ENCODE measurements at regions not wholly inside any gene's neighbourhood (a gene's known extent, or its start where the extent isn't known, plus 50 kb on each side); places are given as distances from the start of the nearest gene placed in this dataset.

GRCh38 chr6:102501615-102502014 is 1108.1 kb downstream of the GRIK2 start (continued):
- TF ChIP-seq ARID4B (CRISPR knock-in tag; IDR thresholded peaks at IDR 0.05) (no peak), ZNF830 (CRISPR knock-in tag; IDR thresholded peaks at IDR 0.05) (no peak), ZKSCAN3 (CRISPR knock-in tag; IDR thresholded peaks at IDR 0.05) (no peak), POLR3G (IDR thresholded peaks at IDR 0.05; ENCODE audit: extremely low read depth, insufficient read length, insufficient replicate concordance) (no peak), E2F3 (CRISPR knock-in tag; IDR thresholded peaks at IDR 0.05) (no peak), SREBF1 (IDR thresholded peaks at IDR 0.05; ENCODE audit: borderline replicate concordance, low read depth, low read length) (no peak), FIP1L1 (IDR thresholded peaks at IDR 0.05; ENCODE audit: low read depth, low read length, poor library complexity, severe bottlenecking) (no peak)
- TF ChIP-seq, protein P1, sequence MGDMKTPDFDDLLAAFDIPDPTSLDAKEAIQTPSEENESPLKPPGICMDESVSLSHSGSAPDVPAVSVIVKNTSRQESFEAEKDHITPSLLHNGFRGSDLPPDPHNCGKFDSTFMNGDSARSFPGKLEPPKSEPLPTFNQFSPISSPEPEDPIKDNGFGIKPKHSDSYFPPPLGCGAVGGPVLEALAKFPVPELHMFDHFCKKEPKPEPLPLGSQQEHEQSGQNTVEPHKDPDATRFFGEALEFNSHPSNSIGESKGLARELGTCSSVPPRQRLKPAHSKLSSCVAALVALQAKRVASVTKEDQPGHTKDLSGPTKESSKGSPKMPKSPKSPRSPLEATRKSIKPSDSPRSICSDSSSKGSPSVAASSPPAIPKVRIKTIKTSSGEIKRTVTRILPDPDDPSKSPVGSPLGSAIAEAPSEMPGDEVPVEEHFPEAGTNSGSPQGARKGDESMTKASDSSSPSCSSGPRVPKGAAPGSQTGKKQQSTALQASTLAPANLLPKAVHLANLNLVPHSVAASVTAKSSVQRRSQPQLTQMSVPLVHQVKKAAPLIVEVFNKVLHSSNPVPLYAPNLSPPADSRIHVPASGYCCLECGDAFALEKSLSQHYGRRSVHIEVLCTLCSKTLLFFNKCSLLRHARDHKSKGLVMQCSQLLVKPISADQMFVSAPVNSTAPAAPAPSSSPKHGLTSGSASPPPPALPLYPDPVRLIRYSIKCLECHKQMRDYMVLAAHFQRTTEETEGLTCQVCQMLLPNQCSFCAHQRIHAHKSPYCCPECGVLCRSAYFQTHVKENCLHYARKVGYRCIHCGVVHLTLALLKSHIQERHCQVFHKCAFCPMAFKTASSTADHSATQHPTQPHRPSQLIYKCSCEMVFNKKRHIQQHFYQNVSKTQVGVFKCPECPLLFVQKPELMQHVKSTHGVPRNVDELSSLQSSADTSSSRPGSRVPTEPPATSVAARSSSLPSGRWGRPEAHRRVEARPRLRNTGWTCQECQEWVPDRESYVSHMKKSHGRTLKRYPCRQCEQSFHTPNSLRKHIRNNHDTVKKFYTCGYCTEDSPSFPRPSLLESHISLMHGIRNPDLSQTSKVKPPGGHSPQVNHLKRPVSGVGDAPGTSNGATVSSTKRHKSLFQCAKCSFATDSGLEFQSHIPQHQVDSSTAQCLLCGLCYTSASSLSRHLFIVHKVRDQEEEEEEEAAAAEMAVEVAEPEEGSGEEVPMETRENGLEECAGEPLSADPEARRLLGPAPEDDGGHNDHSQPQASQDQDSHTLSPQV (IDR thresholded peaks at IDR 0.05), result no peak
- TF ChIP-seq, protein P2, sequence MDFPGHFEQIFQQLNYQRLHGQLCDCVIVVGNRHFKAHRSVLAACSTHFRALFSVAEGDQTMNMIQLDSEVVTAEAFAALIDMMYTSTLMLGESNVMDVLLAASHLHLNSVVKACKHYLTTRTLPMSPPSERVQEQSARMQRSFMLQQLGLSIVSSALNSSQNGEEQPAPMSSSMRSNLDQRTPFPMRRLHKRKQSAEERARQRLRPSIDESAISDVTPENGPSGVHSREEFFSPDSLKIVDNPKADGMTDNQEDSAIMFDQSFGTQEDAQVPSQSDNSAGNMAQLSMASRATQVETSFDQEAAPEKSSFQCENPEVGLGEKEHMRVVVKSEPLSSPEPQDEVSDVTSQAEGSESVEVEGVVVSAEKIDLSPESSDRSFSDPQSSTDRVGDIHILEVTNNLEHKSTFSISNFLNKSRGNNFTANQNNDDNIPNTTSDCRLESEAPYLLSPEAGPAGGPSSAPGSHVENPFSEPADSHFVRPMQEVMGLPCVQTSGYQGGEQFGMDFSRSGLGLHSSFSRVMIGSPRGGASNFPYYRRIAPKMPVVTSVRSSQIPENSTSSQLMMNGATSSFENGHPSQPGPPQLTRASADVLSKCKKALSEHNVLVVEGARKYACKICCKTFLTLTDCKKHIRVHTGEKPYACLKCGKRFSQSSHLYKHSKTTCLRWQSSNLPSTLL (IDR thresholded peaks at IDR 0.05), result no peak
